ENCODE measurements at regions not wholly inside any gene's neighbourhood (a gene's known extent, or its start where the extent isn't known, plus 50 kb on each side); places are given as distances from the start of the nearest gene placed in this dataset.

DNA sequence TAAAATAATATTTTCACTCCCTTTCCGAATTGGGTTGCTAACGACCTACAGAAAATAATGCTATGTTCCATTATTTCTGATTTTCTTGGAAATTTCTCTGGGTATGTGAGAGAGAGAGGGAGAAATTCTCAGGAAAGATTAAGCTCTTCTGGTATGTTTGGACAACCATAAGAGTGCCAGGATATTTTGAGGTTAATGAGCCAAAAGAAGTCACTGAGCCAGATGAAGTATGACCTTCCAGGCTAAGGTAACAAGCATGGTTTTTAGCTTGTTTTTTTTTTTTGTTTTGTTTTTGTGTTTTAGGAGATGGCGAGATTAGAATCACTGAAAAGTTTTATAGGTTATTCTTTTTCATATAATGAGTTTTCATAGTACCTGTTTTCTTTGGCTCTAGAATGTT lies 171.0 kb upstream of the FOXP2 start:
- H3K9me3 ChIP-seq, result no peaks in the 10 kb centered on the region
- no peaks in the 10 kb centered on the region for H3K36me3 ChIP-seq
- TF ChIP-seq, protein P1, sequence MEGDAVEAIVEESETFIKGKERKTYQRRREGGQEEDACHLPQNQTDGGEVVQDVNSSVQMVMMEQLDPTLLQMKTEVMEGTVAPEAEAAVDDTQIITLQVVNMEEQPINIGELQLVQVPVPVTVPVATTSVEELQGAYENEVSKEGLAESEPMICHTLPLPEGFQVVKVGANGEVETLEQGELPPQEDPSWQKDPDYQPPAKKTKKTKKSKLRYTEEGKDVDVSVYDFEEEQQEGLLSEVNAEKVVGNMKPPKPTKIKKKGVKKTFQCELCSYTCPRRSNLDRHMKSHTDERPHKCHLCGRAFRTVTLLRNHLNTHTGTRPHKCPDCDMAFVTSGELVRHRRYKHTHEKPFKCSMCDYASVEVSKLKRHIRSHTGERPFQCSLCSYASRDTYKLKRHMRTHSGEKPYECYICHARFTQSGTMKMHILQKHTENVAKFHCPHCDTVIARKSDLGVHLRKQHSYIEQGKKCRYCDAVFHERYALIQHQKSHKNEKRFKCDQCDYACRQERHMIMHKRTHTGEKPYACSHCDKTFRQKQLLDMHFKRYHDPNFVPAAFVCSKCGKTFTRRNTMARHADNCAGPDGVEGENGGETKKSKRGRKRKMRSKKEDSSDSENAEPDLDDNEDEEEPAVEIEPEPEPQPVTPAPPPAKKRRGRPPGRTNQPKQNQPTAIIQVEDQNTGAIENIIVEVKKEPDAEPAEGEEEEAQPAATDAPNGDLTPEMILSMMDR (IDR thresholded peaks at IDR 0.05), result no peak
- TF ChIP-seq POLR2A (IDR thresholded peaks at IDR 0.05), result no peak
- no peak for TF ChIP-seq EP300 (IDR thresholded peaks at IDR 0.05)
- TF ChIP-seq POLR2AphosphoS5 (IDR thresholded peaks at IDR 0.05), result no peak
- H3K4me1 ChIP-seq, result no peaks in the 10 kb centered on the region
- H3K27me3 ChIP-seq, result no peaks in the 10 kb centered on the region
- 85 to 90% methylated on average over 3 of the region's 3 CpGs for WGBS, 2 donors
- no peak overlapping the region for H3K27ac ChIP-seq
- ATAC-seq (ENCODE audit: low FRiP score in 2 of 2), result no peak
- H3K4me3 ChIP-seq, result no peak overlapping the region
- no peak for DNase-seq

DNA sequence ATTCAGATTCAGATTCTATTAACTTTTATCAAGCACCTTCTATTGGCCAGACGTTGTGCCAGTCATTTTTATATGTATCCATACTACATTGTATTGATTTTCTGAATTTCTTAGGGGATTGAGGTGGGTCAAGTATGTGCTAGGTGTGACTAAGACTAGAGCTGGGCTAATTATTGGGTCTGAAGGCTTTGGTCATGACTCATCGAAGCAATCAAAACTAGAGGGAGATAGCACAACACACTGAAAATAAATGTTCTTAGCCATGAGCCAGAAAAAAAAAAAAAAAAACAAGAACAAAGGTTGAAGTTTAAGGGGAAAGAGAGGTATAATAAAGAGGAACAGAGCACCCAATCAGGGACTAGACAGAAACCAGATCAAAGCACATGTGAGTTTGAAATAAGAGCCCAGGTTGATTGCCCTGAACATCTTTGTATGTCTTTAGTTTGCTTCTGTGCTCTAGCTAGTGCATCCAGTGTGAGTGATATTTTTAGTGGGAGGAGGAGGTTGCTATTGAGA lies 171.6 kb upstream of the FOXP2 start:
- no peaks in the 10 kb centered on the region for H3K36me3 ChIP-seq
- ATAC-seq (ENCODE audit: low FRiP score in 2 of 2) (no peak), DNase-seq (no peak)
- WGBS, 2 donors, result 74 to 83% methylated on average over 2 of the region's 2 CpGs
- H3K4me1 ChIP-seq, result no peaks in the 10 kb centered on the region
- no peak overlapping the region for H3K4me3 ChIP-seq
- no peak overlapping the region for H3K27ac ChIP-seq
- H3K9me3 ChIP-seq, result no peaks in the 10 kb centered on the region
- no peaks in the 10 kb centered on the region for H3K27me3 ChIP-seq
- no peak for TF ChIP-seq EP300 (IDR thresholded peaks at IDR 0.05)

DNA sequence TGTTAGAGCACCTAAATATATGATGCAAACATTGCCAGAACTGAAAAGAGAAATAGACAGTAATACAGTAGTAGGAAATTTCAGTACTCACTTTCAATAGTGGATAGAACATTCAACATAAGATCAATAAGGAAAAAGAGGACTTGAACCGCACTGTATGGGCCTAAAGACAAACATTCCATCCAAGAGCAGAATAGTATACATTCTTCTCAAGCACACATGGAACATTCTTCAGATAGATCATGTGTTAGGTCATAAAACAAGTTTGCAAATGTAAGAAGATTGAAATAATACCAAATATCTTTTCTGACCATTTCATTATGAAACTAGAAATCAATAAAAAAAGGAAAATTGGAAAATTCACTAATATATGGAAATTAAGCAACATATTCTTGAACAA lies 185.4 kb upstream of the FOXP2 start:
- WGBS, 2 donors, result 80% methylated on average over 1 of the region's 1 CpG
- Histone ChIP-seq H3K9me3 (no peaks in the 10 kb centered on the region), H3K36me3 (no peaks in the 10 kb centered on the region), H3K27me3 (no peaks in the 10 kb centered on the region), H3K4me3 (no peak overlapping the region), H3K27ac (no peak overlapping the region), H3K4me1 (no peaks in the 10 kb centered on the region)
- TF ChIP-seq, protein P1 (IDR thresholded peaks at IDR 0.05), result no peak
- TF ChIP-seq EP300 (IDR thresholded peaks at IDR 0.05), result no peak
- no peak for TF ChIP-seq POLR2A (IDR thresholded peaks at IDR 0.05)
- TF ChIP-seq POLR2AphosphoS5 (IDR thresholded peaks at IDR 0.05), result no peak
- no peak for ATAC-seq (ENCODE audit: low FRiP score in 2 of 2)
- no peak for DNase-seq

DNA sequence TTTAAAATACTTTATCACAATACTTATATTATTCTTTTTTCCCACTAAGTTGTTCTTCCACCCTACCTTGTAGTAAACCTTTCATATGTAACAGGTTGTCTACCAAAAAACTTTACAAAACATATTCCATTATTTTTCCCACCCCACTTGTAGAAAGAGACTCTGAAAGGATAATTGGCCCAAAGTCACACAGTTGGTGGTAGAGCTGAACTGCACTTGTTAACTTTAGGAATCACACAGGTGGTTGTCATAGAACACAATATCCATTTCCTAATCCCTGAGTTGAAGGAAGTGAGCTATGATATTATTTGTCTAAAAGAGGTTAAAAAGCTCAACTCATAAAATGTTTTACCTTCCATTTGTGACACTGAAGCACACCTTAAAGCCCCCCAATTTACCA lies 188.8 kb upstream of the FOXP2 start:
- ATAC-seq (ENCODE audit: low FRiP score in 2 of 2), result no peak

DNA sequence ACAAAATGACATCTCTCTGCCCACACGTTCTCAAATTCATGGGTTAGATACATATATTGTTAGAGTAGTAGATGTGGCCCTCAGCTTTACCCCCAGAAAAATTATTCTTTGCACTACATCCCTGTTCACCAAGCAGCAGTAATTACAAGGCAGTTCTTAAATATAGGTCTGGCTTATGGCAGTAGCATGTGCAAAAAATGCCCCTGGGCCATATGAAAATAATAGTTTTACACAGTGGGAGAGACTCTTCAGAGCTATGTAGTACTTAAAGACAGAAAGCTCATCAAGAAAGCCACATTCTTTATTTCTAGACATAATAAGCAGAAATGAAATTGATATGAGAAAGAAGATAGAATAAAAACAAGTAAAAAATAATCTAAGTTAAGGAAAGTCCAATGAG lies 196.3 kb upstream of the FOXP2 start:
- no peak for DNase-seq
- WGBS, 2 donors, result 36 to 54% methylated on average over 1 of the region's 1 CpG
- H3K4me3 ChIP-seq, result no peak overlapping the region
- no peaks in the 10 kb centered on the region for H3K36me3 ChIP-seq
- no peaks in the 10 kb centered on the region for H3K27me3 ChIP-seq
- no peak for ATAC-seq (ENCODE audit: low FRiP score in 2 of 2)
- H3K4me1 ChIP-seq, result no peaks in the 10 kb centered on the region
- TF ChIP-seq POLR2A (IDR thresholded peaks at IDR 0.05) (no peak), EP300 (IDR thresholded peaks at IDR 0.05) (no peak), POLR2AphosphoS5 (IDR thresholded peaks at IDR 0.05) (no peak)
- TF ChIP-seq, protein P1 (IDR thresholded peaks at IDR 0.05), result no peak
- H3K27ac ChIP-seq, result no peak overlapping the region
- no peaks in the 10 kb centered on the region for H3K9me3 ChIP-seq

More for the DNA sequence above, 188.8 kb upstream of the FOXP2 start:
- no peaks in the 10 kb centered on the region for H3K36me3 ChIP-seq
- H3K4me1 ChIP-seq, result no peaks in the 10 kb centered on the region
- no peaks in the 10 kb centered on the region for H3K27me3 ChIP-seq
- no peak overlapping the region for H3K27ac ChIP-seq
- DNase-seq, result no peak
- H3K4me3 ChIP-seq, result no peak overlapping the region
- no peaks in the 10 kb centered on the region for H3K9me3 ChIP-seq
- TF ChIP-seq POLR2A (IDR thresholded peaks at IDR 0.05) (no peak), POLR2AphosphoS5 (IDR thresholded peaks at IDR 0.05) (no peak), EP300 (IDR thresholded peaks at IDR 0.05) (no peak)
- TF ChIP-seq, protein P1 (IDR thresholded peaks at IDR 0.05), result no peak
